Parathyroid adenoma (tissue), 2 donors: ENCODE measurements at regions not wholly inside any gene's neighbourhood (a gene's known extent, or its start where the extent isn't known, plus 50 kb on each side); places are given as distances from the start of the nearest gene placed in this dataset.

Experiments used
- H2AFZ ChIP-seq: fragments of 300-600 bp; sonication (generic); one replicate; pipeline ENCODE4 v1.7.0; 2017; ENCODE audit warnings: antibody characterized with exemption, mild to moderate bottlenecking
- H3K27ac ChIP-seq: fragments of 300-600 bp; sonication (generic); one replicate; pipeline ENCODE4 v1.7.0; 2017
- H3K27me3 ChIP-seq: fragments of 300-600 bp; sonication (generic); one replicate; pipeline ENCODE4 v1.7.0; 2017; ENCODE audit warnings: low read length; ENCODE audit not compliant: control insufficient read depth, insufficient read depth
- H3K36me3 ChIP-seq: fragments of 300-600 bp; sonication (generic); one replicate; pipeline ENCODE4 v1.7.0; 2017; ENCODE audit warnings: low read length; ENCODE audit not compliant: control insufficient read depth, insufficient read depth
- H3K4me1 ChIP-seq: fragments of 300-600 bp; sonication (generic); one replicate; pipeline ENCODE4 v1.7.0; 2017; ENCODE audit warnings: control low read depth
- H3K4me2 ChIP-seq: fragments of 300-600 bp; sonication (generic); one replicate; pipeline ENCODE4 v1.7.0; 2017; ENCODE audit warnings: low read length
- H3K4me3 ChIP-seq: fragments of 300-600 bp; sonication (generic); one replicate; pipeline ENCODE4 v1.7.0; 2017; ENCODE audit warnings: low read depth, low read length
- H3K79me2 ChIP-seq: fragments of 300-600 bp; sonication (generic); one replicate; pipeline ENCODE4 v1.7.0; 2017; ENCODE audit warnings: control low read depth
- H3K9ac ChIP-seq: fragments of 300-600 bp; sonication (generic); one replicate; pipeline ENCODE4 v1.7.0; 2017; ENCODE audit warnings: mild to moderate bottlenecking
- H3K9me3 ChIP-seq: fragments of 300-600 bp; sonication (generic); one replicate; pipeline ENCODE4 v1.7.0; 2017; ENCODE audit warnings: low read length; ENCODE audit not compliant: control insufficient read depth
- CTCF ChIP-seq: fragments of 300-600 bp; sonication (generic); IDR thresholded peaks from one replicate; pipeline ENCODE4 v1.7.0; 2017; ENCODE audit warnings: antibody characterized with exemption, mild to moderate bottlenecking
- donor health status: primary hyperparathyroidism.

- Histone ChIP-seq H3K27ac (no peak overlapping the region), H2AFZ (no peak overlapping the region), H3K27me3 (no peaks in the 10 kb centered on the region), H3K36me3 (no peaks in the 10 kb centered on the region), H3K9me3 (no peaks in the 10 kb centered on the region), H3K4me3 (no peak overlapping the region), H3K79me2 (no peaks in the 10 kb centered on the region), H3K4me1 (no peaks in the 10 kb centered on the region), H3K9ac (no peak overlapping the region), H3K4me2 (no peak overlapping the region)
- TF ChIP-seq CTCF: no peak
Measured at GRCh38 chr16:9340526-9341256, 249.2 kb downstream of the HAPSTR1 start.

GRCh38 chr16:9343276-9343675 lies 251.8 kb downstream of the HAPSTR1 start:
- Histone ChIP-seq H3K9ac (no peak overlapping the region), H3K4me2 (no peak overlapping the region), H3K27me3 (no peaks in the 10 kb centered on the region), H3K9me3 (no peaks in the 10 kb centered on the region), H3K4me1 (no peaks in the 10 kb centered on the region), H3K4me3 (no peak overlapping the region), H2AFZ (no peak overlapping the region), H3K27ac (no peak overlapping the region), H3K79me2 (no peaks in the 10 kb centered on the region), H3K36me3 (no peaks in the 10 kb centered on the region)
- TF ChIP-seq CTCF: no peak

GRCh38 chr16:9344508-9344907 lies 253.1 kb downstream of the HAPSTR1 start:
- Histone ChIP-seq H3K27ac (no peak overlapping the region), H3K4me2 (no peak overlapping the region), H3K4me3 (no peak overlapping the region), H3K79me2 (no peaks in the 10 kb centered on the region), H3K4me1 (no peaks in the 10 kb centered on the region), H3K27me3 (no peaks in the 10 kb centered on the region), H2AFZ (no peak overlapping the region), H3K9me3 (no peaks in the 10 kb centered on the region), H3K9ac (no peak overlapping the region), H3K36me3 (peaks cover 3% of the 10 kb centered on the region)
- TF ChIP-seq CTCF: no peak

GRCh38 chr16:9345046-9345445 lies 253.6 kb downstream of the HAPSTR1 start:
- no peak overlapping the region for H3K27ac ChIP-seq
- H3K4me3 ChIP-seq: no peak overlapping the region
- no peak overlapping the region for H2AFZ ChIP-seq
- no peaks in the 10 kb centered on the region for H3K27me3 ChIP-seq
- no peak overlapping the region for H3K4me2 ChIP-seq
- no peak for TF ChIP-seq CTCF
- H3K4me1 ChIP-seq: no peaks in the 10 kb centered on the region
- no peaks in the 10 kb centered on the region for H3K79me2 ChIP-seq
- H3K9ac ChIP-seq: no peak overlapping the region
- H3K36me3 ChIP-seq: peaks cover 3% of the 10 kb centered on the region
- no peaks in the 10 kb centered on the region for H3K9me3 ChIP-seq

GRCh38 chr16:9345880-9346279 lies 254.4 kb downstream of the HAPSTR1 start:
- Histone ChIP-seq H3K79me2 (no peaks in the 10 kb centered on the region), H3K4me1 (no peaks in the 10 kb centered on the region), H3K9me3 (no peaks in the 10 kb centered on the region), H3K4me3 (no peak overlapping the region), H2AFZ (no peak overlapping the region), H3K36me3 (peaks cover 3% of the 10 kb centered on the region), H3K9ac (no peak overlapping the region), H3K27ac (no peak overlapping the region), H3K4me2 (no peak overlapping the region), H3K27me3 (no peaks in the 10 kb centered on the region)
- TF ChIP-seq CTCF: no peak
